Right cardiac atrium (tissue), 5 donors: ENCODE measurements at regions not wholly inside any gene's neighbourhood (a gene's known extent, or its start where the extent isn't known, plus 50 kb on each side); places are given as distances from the start of the nearest gene placed in this dataset.
"Not testable (repeated sequence)": the region's sequence is repeated elsewhere in the genome, so short reads cannot be mapped to it uniquely, and the experiment has no call there.

Source experiments
- ATAC-seq, 2 donors: fragments of 200-7000 bp; cut with Tn5 transposase; one replicate each; pipeline versions ENCODE4 v1.8.0 to v1.9.1; 2020; ENCODE audit warnings: moderate library complexity in 2 of 2, mild to moderate bottlenecking in 1 of 2
- DNase-seq, 3 donors: peaks; one replicate each; pipeline ENCODE4 v3.0.0-alpha.2; 2020
- H3K27ac ChIP-seq: one replicate; pipeline ENCODE4 v1.5.1; 2013; ENCODE audit warnings: mild to moderate bottlenecking, low read length, control low read depth, moderate library complexity
- H3K27me3 ChIP-seq: one replicate; pipeline ENCODE4 v1.6.1; 2013; ENCODE audit not compliant: control insufficient read depth, insufficient read depth
- H3K4me1 ChIP-seq: one replicate; pipeline ENCODE4 v1.6.1; 2013; ENCODE audit warnings: low read length; ENCODE audit not compliant: control insufficient read depth, insufficient read depth
- H3K4me3 ChIP-seq: one replicate; pipeline ENCODE4 v1.5.1; 2013; ENCODE audit warnings: low read length, control low read depth
- H3K9me3 ChIP-seq: one replicate; pipeline ENCODE4 v1.6.1; 2013; ENCODE audit warnings: low read length; ENCODE audit not compliant: control insufficient read depth
- WGBS: extraction: QIAGEN DNeasy Blood & Tissue Kit; methylation state at CpG from one replicate; pipeline ENCODE4 v1.1.7; 2013; 5-methylcytosine and 5-hydroxymethylcytosine counted together
- intact Hi-C, 4 donors: fragments of 100-400 bp; cut with DNase I; formaldehyde crosslinking; loops; one replicate each; pipeline versions ENCODE4 v1.11.0 to v1.14.0; 2022 to 2023
- donor health status: healthy with polysubstance abuse.
- donor health status: DM: no; HTN: yes; CAD: no.
- donor health status: DM: no; HTN: no; CAD: no.
- donor health status: DM: no; HTN: yes; CAD: no; lungs with severe emphysema.
- donor health status: DM: yes; HTN: yes; CAD: no.

- H3K27ac ChIP-seq, ATAC-seq, intact Hi-C loops, H3K9me3 ChIP-seq, DNase-seq, H3K4me1 ChIP-seq, H3K27me3 ChIP-seq, H3K4me3 ChIP-seq: not testable (repeated sequence)
- 50% methylated on average over 5 of the region's 5 CpGs for WGBS
Observed at GRCh38 chr22:11608486-11608885, 3919.5 kb upstream of the OR11H1 start.

GRCh38 chr22:11609193-11609592 lies 3918.8 kb upstream of the OR11H1 start:
- DNase-seq, intact Hi-C loops, H3K27me3 ChIP-seq, H3K9me3 ChIP-seq, H3K27ac ChIP-seq, ATAC-seq, H3K4me1 ChIP-seq, H3K4me3 ChIP-seq: not testable (repeated sequence)
- WGBS, result 75% methylated on average over 4 of the region's 4 CpGs

- H3K9me3 ChIP-seq, H3K4me1 ChIP-seq, intact Hi-C loops, H3K27ac ChIP-seq, H3K4me3 ChIP-seq, DNase-seq, H3K27me3 ChIP-seq, ATAC-seq: not testable (repeated sequence)
- 82% methylated on average over 20 of the region's 20 CpGs for WGBS
Observed at GRCh38 chr22:11611280-11611679, 3916.7 kb upstream of the OR11H1 start.

- H3K27me3 ChIP-seq, H3K4me3 ChIP-seq, H3K4me1 ChIP-seq, ATAC-seq, intact Hi-C loops, H3K9me3 ChIP-seq, DNase-seq, H3K27ac ChIP-seq: not testable (repeated sequence)
- 90% methylated on average over 7 of the region's 7 CpGs for WGBS
Observed at GRCh38 chr22:11611876-11612275, 3916.1 kb upstream of the OR11H1 start.

- H3K27me3 ChIP-seq, H3K27ac ChIP-seq, ATAC-seq, DNase-seq, intact Hi-C loops, H3K9me3 ChIP-seq, H3K4me3 ChIP-seq, H3K4me1 ChIP-seq: not testable (repeated sequence)
- WGBS, result 84% methylated on average over 26 of the region's 27 CpGs
Observed at GRCh38 chr22:11613081-11613897, 3914.7 kb upstream of the OR11H1 start.

GRCh38 chr22:11613898-11614755 lies 3913.9 kb upstream of the OR11H1 start:
- no peaks in the 10 kb centered on the region for H3K27me3 ChIP-seq
- ATAC-seq, result no peak
- DNase-seq, result no peak
- intact Hi-C loops, result no loop called here
- no peaks in the 10 kb centered on the region for H3K9me3 ChIP-seq
- no peak overlapping the region for H3K4me3 ChIP-seq
- H3K27ac ChIP-seq, result no peak overlapping the region
- H3K4me1 ChIP-seq, result no peaks in the 10 kb centered on the region
- WGBS, result 81% methylated on average over 26 of the region's 26 CpGs

- intact Hi-C loops, H3K4me3 ChIP-seq, DNase-seq, H3K27ac ChIP-seq, H3K4me1 ChIP-seq, H3K27me3 ChIP-seq, H3K9me3 ChIP-seq, ATAC-seq: not testable (repeated sequence)
- 76% methylated on average over 20 of the region's 20 CpGs for WGBS
Observed at GRCh38 chr22:11614798-11615433, 3913.1 kb upstream of the OR11H1 start.

GRCh38 chr22:11616811-11617210 lies 3911.2 kb upstream of the OR11H1 start:
- WGBS, result 85% methylated on average over 9 of the region's 9 CpGs
- ATAC-seq, result no peak

GRCh38 chr22:11618322-11618662 lies 3909.7 kb upstream of the OR11H1 start:
- H3K4me1 ChIP-seq, H3K9me3 ChIP-seq, intact Hi-C loops, H3K4me3 ChIP-seq, DNase-seq, H3K27ac ChIP-seq, H3K27me3 ChIP-seq, ATAC-seq: not testable (repeated sequence)
- 61% methylated on average over 11 of the region's 11 CpGs for WGBS

More at GRCh38 chr22:11616811-11617210, 3911.2 kb upstream of the OR11H1 start:
- H3K27ac ChIP-seq, result no peak overlapping the region
- no peaks in the 10 kb centered on the region for H3K9me3 ChIP-seq
- intact Hi-C loops, result no loop called here
- no peak overlapping the region for H3K4me3 ChIP-seq
- no peaks in the 10 kb centered on the region for H3K27me3 ChIP-seq
- no peak for DNase-seq
- no peaks in the 10 kb centered on the region for H3K4me1 ChIP-seq

GRCh38 chr22:11618688-11619087 lies 3909.3 kb upstream of the OR11H1 start:
- H3K27me3 ChIP-seq, H3K4me1 ChIP-seq, H3K27ac ChIP-seq, ATAC-seq, intact Hi-C loops, H3K9me3 ChIP-seq, DNase-seq, H3K4me3 ChIP-seq: not testable (repeated sequence)
- 72% methylated on average over 14 of the region's 14 CpGs for WGBS
